HUES48 (cell line): ENCODE measurements at regions not wholly inside any gene's neighbourhood (a gene's known extent, or its start where the extent isn't known, plus 50 kb on each side); places are given as distances from the start of the nearest gene placed in this dataset.

Experiments
- H3K27ac ChIP-seq: one replicate; pipeline ENCODE4 v1.7.0; 2013; ENCODE audit warnings: low read depth, low read length, inconsistent platforms
- H3K27me3 ChIP-seq: 2 replicates; pipeline ENCODE4 v1.6.1; 2013; ENCODE audit warnings: mild to moderate bottlenecking, low read length; ENCODE audit not compliant: control insufficient read depth, insufficient read depth
- H3K36me3 ChIP-seq: 2 replicates; pipeline ENCODE4 v1.6.1; 2013; ENCODE audit warnings: low read length; ENCODE audit not compliant: control insufficient read depth, insufficient read depth
- H3K4me1 ChIP-seq: 2 replicates; pipeline ENCODE4 v1.6.1; 2013; ENCODE audit warnings: mild to moderate bottlenecking, low read length; ENCODE audit not compliant: control insufficient read depth, insufficient read depth
- H3K4me3 ChIP-seq: 2 replicates; pipeline ENCODE4 v1.5.1; 2013; ENCODE audit warnings: mild to moderate bottlenecking, low read depth, low read length
- H3K9ac ChIP-seq: 2 replicates; pipeline ENCODE4 v1.6.1; 2013; ENCODE audit warnings: mild to moderate bottlenecking, low read depth, low read length, moderate library complexity
- H3K9me3 ChIP-seq: 2 replicates; pipeline ENCODE4 v1.6.1; 2013; ENCODE audit warnings: low read length; ENCODE audit not compliant: control insufficient read depth, insufficient read depth

GRCh38 chr2:81505586-81505985, 1201.0 kb upstream of the LRRTM1 start:
- Histone ChIP-seq H3K27ac (no peak overlapping the region), H3K4me3 (no peak overlapping the region), H3K4me1 (no peaks in the 10 kb centered on the region), H3K36me3 (no peaks in the 10 kb centered on the region), H3K9me3 (no peaks in the 10 kb centered on the region), H3K27me3 (no peaks in the 10 kb centered on the region), H3K9ac (no peak overlapping the region)

DNA sequence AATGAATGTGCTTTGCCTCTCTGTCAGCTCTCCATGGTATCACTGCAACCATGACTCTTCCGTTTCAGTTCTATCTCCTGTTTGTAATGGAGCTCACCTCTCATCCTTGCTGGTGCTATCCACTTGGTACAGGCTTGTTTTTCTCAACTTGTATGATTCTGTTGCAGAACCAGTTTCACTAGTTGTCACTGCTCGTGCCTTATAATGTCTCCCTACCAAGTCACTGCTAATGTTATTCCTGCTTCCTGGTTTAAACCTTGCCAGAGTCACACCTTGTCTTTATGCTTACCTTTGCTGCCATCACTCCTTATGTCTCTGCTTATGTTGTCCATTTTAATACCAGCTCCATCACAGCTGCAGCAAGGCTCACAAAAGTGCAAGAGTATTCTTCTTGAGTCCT, 1191.0 kb upstream of the LRRTM1 start:
- H3K36me3 ChIP-seq, result no peaks in the 10 kb centered on the region
- H3K4me1 ChIP-seq, result no peaks in the 10 kb centered on the region
- H3K9me3 ChIP-seq, result no peaks in the 10 kb centered on the region
- H3K27me3 ChIP-seq, result no peaks in the 10 kb centered on the region
- no peak overlapping the region for H3K9ac ChIP-seq
- no peak overlapping the region for H3K27ac ChIP-seq
- no peak overlapping the region for H3K4me3 ChIP-seq

DNA sequence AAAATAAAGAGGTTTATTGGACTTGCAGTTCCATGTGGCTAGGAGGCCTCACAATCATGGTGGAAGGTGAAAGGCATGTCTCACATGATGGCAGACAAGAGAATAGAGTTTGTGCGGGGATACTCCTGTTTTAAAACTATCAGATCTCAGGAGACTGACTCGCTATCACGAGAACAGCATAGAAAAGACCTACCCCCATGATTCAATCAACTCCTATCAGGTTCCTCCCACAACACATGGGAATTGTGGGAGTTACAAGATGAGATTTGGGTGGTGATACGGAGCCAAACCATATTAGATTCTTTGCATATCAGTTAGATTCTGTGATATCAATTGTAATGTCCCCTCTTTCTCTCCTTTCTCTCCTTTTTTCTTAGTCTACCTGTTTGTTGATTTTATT, 1178.7 kb upstream of the LRRTM1 start:
- H3K36me3 ChIP-seq, result no peaks in the 10 kb centered on the region
- H3K9ac ChIP-seq, result no peak overlapping the region
- H3K27me3 ChIP-seq, result no peaks in the 10 kb centered on the region
- H3K9me3 ChIP-seq, result no peaks in the 10 kb centered on the region
- H3K27ac ChIP-seq, result no peak overlapping the region
- no peaks in the 10 kb centered on the region for H3K4me1 ChIP-seq
- no peak overlapping the region for H3K4me3 ChIP-seq

GRCh38 chr2:81481994-81482368, 1177.4 kb upstream of the LRRTM1 start:
- no peak overlapping the region for H3K9ac ChIP-seq
- no peaks in the 10 kb centered on the region for H3K9me3 ChIP-seq
- no peaks in the 10 kb centered on the region for H3K27me3 ChIP-seq
- H3K4me3 ChIP-seq, result no peak overlapping the region
- H3K27ac ChIP-seq, result no peak overlapping the region
- no peaks in the 10 kb centered on the region for H3K36me3 ChIP-seq
- H3K4me1 ChIP-seq, result no peaks in the 10 kb centered on the region

DNA sequence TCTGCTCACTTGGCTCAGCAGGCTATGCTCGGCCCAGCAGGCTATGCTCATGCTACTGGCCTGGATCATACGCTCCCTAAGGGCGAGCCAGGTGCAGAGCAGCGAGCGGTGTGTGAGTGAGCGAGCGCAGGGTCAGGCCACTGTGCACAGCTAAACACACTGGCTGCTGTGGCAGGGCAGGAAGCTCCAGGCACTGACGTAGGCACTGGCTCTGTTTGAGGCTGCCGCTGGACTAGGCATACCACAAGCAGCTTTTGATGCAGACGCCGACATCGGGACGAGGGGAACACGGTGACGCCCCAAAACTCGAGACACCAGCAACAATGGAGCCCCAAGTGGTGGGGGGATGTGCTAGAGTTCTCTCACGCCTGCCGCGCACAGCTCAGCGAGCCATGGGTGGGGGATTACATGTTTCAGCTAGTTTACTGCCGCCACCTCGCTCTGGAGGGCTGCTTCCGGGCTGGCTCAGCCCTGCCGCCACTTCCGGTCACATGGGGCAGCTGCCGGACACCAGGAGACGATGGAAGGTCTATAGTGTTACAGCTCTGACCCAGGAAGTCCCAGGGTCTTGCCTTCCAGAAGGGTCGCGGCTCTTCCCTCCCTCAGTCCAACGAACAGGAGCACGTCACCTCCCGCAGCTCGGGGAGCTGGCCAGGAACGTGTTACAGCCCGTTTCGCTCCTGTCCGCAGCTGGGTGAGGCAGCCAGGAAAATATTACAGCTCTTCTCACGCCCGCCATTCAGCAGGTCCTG, 1176.9 kb upstream of the LRRTM1 start:
- no peak overlapping the region for H3K27ac ChIP-seq
- H3K4me1 ChIP-seq, result no peaks in the 10 kb centered on the region
- H3K9ac ChIP-seq, result no peak overlapping the region
- no peak overlapping the region for H3K4me3 ChIP-seq
- H3K27me3 ChIP-seq, result no peaks in the 10 kb centered on the region
- H3K36me3 ChIP-seq, result no peaks in the 10 kb centered on the region
- no peaks in the 10 kb centered on the region for H3K9me3 ChIP-seq

GRCh38 chr2:81467096-81467495, 1162.5 kb upstream of the LRRTM1 start:
- Histone ChIP-seq H3K27me3 (no peaks in the 10 kb centered on the region), H3K27ac (no peak overlapping the region), H3K4me1 (no peaks in the 10 kb centered on the region), H3K4me3 (no peak overlapping the region), H3K9ac (no peak overlapping the region), H3K36me3 (no peaks in the 10 kb centered on the region), H3K9me3 (no peaks in the 10 kb centered on the region)

DNA sequence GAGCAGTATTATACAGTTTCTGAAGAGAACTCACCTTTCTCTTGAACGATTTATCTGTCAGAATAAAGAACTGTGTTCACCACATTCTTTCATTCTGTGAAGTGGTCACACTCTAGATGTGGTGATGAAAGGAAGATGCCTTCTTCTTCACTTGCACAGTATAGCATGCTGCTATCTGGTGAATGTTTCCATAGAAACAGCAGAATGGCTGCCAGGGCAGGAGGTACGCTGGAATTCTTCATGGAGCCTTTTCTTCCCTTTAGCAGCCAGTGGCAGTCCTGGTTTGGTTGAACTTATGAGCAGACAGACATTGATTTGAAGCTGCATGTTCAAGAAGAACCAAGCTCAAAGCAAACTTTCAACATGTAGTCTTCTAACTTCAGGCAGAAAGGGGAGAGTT, 1157.9 kb upstream of the LRRTM1 start:
- H3K9me3 ChIP-seq, result no peaks in the 10 kb centered on the region
- no peaks in the 10 kb centered on the region for H3K36me3 ChIP-seq
- H3K9ac ChIP-seq, result no peak overlapping the region
- H3K27me3 ChIP-seq, result no peaks in the 10 kb centered on the region
- H3K27ac ChIP-seq, result no peak overlapping the region
- no peak overlapping the region for H3K4me3 ChIP-seq
- H3K4me1 ChIP-seq, result no peaks in the 10 kb centered on the region

DNA sequence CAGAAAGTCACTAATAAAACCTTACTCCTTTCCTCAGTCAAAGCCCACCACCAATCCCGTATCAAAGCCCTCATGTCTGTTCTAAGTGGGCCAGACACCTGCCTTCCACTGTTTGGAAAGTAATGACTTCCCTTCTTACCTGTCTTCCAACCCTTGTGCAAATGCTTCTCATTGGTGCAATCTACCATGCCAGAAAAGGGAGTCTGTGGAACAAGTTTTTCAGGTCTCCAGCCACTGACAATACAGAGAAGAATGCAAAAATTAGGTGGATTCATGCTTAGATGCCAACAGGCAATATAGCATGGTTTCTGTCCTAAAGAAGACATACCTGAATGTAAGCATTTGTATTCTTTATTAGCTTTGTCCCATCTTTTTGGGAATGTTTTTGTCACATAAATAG, 1140.6 kb upstream of the LRRTM1 start:
- Histone ChIP-seq H3K9ac (no peak overlapping the region), H3K27me3 (no peaks in the 10 kb centered on the region), H3K4me1 (no peaks in the 10 kb centered on the region), H3K4me3 (no peak overlapping the region), H3K36me3 (no peaks in the 10 kb centered on the region), H3K9me3 (no peaks in the 10 kb centered on the region), H3K27ac (no peak overlapping the region)

GRCh38 chr2:81437456-81438000, 1133.0 kb upstream of the LRRTM1 start:
- H3K27me3 ChIP-seq, result no peaks in the 10 kb centered on the region
- no peaks in the 10 kb centered on the region for H3K9me3 ChIP-seq
- H3K4me1 ChIP-seq, result peaks cover 14% of the 10 kb centered on the region
- no peak overlapping the region for H3K4me3 ChIP-seq
- H3K9ac ChIP-seq, result no peak overlapping the region
- H3K27ac ChIP-seq, result no peak overlapping the region
- no peaks in the 10 kb centered on the region for H3K36me3 ChIP-seq

DNA sequence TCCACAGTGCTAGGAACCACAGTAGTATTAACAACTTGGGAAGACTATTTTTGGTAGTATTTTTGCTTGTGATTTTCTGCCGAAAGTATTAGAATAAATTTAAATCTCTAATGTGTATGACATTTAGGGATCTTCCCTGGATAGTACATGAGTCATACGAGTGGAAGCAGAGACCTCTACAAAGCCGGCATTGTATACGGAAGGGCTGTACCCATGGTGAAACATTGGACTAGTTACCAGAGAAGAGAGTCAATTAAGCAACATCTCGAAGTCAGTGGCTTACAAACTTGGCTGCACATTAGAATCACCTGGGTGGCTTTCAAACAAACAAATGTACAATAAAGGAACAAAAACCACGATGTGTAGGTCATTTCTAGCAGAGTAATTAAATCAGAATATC, 1131.7 kb upstream of the LRRTM1 start:
- no peak overlapping the region for H3K27ac ChIP-seq
- no peak overlapping the region for H3K9ac ChIP-seq
- no peak overlapping the region for H3K4me3 ChIP-seq
- peaks cover 14% of the 10 kb centered on the region for H3K4me1 ChIP-seq
- no peaks in the 10 kb centered on the region for H3K9me3 ChIP-seq
- no peaks in the 10 kb centered on the region for H3K27me3 ChIP-seq
- H3K36me3 ChIP-seq, result no peaks in the 10 kb centered on the region

- Histone ChIP-seq H3K4me1 (no peaks in the 10 kb centered on the region), H3K27ac (no peak overlapping the region), H3K9me3 (no peaks in the 10 kb centered on the region), H3K27me3 (no peaks in the 10 kb centered on the region), H3K36me3 (no peaks in the 10 kb centered on the region), H3K4me3 (no peak overlapping the region), H3K9ac (no peak overlapping the region)
Measured at GRCh38 chr2:81412681-81413080, 1108.1 kb upstream of the LRRTM1 start.
